ENCODE measurements at regions not wholly inside any gene's neighbourhood (a gene's known extent, or its start where the extent isn't known, plus 50 kb on each side); places are given as distances from the start of the nearest gene placed in this dataset.
"Not testable (repeated sequence)": the region's sequence is repeated elsewhere in the genome, so short reads cannot be mapped to it uniquely, and the experiment has no call there.

DNA sequence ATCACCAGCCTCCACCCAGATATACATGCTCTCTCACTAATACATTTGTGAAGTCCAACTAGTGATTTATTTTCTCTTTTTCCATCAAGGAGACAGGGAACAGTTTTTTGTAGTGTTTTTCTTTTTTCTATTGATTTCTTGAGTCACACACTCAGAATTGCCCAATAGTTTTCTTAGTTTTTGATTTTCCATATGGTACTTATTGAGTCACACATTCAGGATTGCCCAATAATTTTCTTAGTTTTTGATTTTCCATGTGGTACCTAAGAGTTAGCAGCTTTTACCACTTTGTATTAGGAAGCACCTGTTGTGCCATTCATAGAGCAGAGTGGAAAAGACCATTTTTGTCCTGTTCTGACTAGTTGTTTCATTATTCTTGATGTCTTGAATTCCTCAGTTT, 1268.8 kb downstream of the EPHA7 start:
- DNase-seq (ENCODE audit: low spot score), result no peak

- no peak for DNase-seq (ENCODE audit: low spot score)
These were observed 1272.1 kb downstream of the EPHA7 start for GRCh38 chr6:92147246-92147645.

- DNase-seq (ENCODE audit: low spot score), result no peak
These were observed 1279.8 kb downstream of the EPHA7 start for GRCh38 chr6:92139601-92140000.

GRCh38 chr6:92132957-92133356, 1286.4 kb downstream of the EPHA7 start:
- no peak for DNase-seq (ENCODE audit: low spot score)

GRCh38 chr6:92132457-92132856, 1286.9 kb downstream of the EPHA7 start:
- DNase-seq (ENCODE audit: low spot score), result no peak

DNA sequence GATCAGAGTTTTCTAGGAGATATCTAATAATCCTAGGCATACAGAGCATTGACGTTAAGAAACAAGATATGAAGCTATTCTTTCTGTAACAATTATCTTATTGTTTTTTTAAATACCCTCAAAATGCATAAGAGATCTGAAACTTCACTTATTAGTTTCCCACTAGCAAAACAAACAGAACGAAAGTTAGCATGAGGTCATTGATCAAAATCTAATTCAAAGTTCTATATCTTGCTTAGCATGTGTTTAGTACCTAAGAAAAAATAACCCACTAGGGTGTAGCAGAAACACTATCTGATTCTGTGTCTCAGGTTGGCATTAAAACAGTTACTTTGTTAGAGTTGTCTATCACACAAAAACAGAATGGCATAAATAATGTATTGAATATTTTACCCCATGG, 1288.4 kb downstream of the EPHA7 start:
- DNase-seq (ENCODE audit: low spot score), result no peak

DNA sequence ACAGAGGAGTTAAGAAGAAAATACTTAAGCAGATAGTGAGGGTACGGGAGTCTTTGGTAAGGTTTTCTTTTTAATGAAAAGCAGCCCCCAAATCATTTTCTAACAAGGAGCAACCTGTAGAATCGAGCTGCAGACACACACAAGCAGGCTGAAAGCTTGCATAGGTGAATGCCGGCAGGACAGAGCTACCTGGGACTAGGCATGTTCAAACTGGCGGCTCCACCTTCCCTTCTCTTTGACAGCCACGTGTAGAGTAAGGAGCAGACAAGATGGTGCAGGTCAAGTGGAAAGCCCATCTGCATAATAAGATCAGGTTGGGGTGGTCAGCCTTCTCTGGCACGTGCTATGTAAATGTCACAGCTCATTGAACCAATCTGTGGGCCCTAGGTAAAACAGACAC, 1292.4 kb downstream of the EPHA7 start:
- DNase-seq (ENCODE audit: low spot score), result no peak

DNA sequence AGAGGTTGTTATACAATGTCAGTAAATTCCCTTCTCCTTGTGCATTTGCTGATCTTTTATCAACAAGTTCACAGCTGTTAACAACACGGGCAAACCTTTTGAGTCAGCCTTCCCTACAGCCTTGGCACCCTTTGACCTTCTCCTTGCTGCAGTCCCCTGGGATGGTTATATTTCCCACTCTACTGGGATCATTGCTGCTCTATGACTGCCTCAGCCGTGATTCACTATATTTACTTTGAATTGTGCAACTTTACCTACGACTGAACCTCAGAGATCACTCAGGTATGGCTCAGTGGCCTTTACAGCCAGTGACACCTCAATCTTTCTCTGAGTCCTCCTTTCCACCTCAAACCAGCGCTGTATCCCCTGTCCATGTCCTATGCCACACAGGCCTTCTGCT, 1293.3 kb downstream of the EPHA7 start:
- DNase-seq (ENCODE audit: low spot score), result no peak

DNA sequence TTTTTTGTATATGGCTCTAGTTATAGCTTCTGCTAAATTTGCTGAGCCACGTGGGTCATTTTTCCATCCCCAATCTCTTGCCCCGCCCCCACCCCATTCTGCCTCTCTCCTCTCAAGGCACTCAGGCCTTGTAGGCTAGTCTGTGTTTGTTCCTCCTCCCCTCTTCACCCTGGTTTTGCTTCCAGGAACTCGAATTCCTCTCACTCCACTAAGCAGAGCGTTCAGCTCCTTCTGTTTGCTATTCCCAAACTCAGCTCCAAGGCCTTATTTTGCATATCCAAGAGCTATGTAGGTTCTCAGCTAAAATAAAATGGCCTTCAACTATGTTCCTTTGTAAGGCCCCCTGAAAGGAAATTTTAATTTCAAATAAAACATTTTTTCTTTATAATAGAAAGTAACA, 1293.7 kb downstream of the EPHA7 start:
- no peak for DNase-seq (ENCODE audit: low spot score)

GRCh38 chr6:92124200-92124651, 1295.1 kb downstream of the EPHA7 start:
- DNase-seq (ENCODE audit: low spot score), result no peak

DNA sequence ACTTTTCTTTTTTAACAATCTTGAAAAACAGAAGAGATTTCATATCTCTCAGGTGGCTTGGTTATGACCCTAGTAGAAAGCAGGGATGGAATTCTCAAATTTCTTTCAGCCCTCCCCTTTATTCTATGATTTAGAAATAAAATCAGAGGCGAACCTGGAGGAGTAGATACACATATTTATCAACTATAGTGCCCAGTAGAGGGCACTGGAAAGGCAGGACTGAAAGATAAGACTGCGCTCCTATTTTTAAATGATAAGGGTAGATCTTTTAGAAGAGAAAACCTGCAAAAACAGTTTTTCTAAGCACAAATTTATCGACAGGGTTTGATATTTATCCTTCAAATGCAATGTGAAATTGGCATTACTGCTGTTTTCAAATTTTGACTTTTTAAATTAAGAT, 1296.6 kb downstream of the EPHA7 start:
- DNase-seq (ENCODE audit: low spot score), result peak; percentile 11

DNA sequence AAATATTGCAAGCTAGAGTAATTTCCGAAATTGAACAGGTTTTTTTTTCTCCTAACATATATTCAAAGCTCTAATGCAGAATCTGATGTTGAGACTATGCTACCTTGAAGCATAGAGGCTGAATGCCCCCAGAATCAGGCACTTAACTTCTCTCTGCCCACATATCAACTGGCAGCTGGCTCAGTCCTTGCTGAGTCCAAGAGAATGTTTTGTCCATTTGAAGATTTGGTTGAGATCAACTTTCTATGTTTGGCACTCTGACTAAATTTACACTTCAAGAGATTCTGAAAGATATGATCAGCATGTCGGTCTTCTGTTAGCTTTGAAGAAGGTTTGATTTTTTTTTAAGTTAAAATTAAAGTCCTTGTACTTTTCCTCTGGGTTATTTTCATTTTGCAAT, 1298.1 kb downstream of the EPHA7 start:
- no peak for DNase-seq (ENCODE audit: low spot score)

DNA sequence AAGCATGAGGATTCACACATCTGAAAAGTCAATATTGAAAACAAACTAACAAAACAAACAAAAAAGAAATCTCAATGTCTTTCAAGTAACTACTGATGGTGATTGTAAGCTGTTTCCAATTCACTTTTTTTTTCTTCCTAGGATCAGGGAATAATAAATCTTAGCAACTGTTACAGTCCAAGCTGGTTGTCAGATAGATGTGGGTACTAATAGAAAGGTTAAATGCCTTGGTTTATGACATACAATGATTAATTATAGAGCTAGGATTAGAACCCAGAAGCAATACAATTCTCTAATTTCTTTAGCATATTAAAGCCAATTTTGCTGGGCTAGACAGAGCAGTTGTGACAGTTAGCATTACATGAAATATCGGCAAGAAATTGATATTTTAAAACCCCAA, 1301.6 kb downstream of the EPHA7 start:
- DNase-seq (ENCODE audit: low spot score), result no peak

- DNase-seq (ENCODE audit: low spot score), result peak; percentile 5
These were observed 1304.6 kb downstream of the EPHA7 start for GRCh38 chr6:92114797-92115196.

DNA sequence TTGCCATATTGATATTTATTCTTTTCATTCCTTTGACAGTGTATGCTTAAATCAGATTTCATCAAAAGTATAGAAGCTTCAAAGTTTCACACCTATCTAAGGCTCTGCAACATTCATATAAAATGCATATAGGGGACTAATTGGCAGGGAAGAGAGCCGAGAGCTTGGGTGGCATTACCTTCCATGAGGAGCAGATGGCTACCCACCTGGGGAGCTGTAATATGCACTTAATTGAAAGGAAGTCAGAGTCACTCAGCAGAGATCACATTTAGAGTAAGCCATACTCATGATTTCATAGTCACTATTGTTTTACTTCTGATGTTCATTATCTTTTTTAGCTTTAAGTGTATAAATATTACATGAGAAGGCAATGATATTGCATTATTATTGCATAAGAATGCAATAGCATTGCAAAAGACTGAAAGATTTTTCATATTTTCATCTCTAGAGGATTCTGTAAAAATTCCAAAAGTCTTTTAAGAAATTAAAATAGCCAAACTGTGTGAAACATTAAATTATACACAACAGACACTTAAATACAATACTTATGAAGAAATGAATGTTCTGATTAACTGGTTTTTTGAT, 1305.2 kb downstream of the EPHA7 start:
- DNase-seq (ENCODE audit: low spot score), result no peak

GRCh38 chr6:92111386-92111785, 1308.0 kb downstream of the EPHA7 start:
- no peak for DNase-seq (ENCODE audit: low spot score)

DNA sequence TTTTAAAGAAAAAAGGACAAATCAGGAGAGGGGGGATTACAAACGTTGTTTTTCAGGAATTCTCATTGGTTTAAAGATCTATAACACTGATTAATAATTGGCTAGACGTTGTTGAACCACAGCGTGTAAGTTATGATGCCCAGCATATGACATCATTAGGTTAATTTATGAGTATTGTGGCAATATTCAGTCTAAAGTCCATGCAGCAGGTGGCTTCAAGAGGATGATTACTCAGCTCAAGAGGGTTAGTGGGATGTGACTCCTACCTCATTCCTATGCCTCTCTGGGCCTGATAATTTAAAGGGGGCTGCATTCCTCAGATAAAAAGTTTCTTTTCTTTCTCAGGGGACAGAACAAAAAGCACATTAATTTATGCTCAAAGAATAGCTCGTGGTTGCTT, 1309.0 kb downstream of the EPHA7 start:
- no peak for DNase-seq (ENCODE audit: low spot score)

- no peak for DNase-seq (ENCODE audit: low spot score)
These were observed 1309.4 kb downstream of the EPHA7 start for GRCh38 chr6:92109956-92110355.

DNA sequence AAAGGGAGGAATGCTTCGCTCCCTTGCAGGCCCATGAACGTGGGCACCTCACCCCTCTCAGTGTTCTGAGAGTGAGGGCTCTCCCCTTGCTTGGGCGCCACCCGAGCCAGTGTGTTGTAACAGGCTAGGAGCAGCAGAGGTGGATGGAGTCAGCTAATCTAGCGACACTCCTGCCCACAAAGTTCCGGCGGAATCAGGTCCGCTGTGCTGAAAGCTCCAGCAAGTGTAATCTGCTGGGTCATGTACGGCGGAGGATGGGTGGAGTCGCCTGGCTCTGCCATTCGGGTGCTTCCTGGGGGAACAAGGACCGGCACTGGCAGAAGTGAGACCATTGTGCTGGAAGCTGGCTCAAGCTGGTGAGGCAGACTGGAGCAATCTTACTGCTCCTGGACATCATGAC, 1310.1 kb downstream of the EPHA7 start:
- DNase-seq (ENCODE audit: low spot score), result no peak

DNA sequence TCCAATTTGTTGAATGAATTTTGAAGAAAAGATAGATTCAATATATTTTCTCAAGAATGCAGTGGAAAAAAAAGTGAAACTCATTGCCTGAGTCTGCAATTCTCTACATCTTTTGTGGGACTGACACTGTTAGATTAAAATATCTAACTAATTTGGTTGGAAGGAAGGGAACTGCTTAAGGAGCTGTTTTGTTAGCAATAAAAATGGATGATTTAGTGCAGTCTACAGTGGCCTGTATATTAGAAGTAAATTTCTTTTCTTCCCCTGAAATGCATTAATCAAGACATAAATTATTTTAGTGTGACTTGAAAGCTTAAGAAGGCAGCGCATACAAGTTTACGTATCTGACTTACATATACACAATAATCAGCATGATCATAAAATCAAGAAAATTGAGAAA, 1332.6 kb downstream of the EPHA7 start:
- DNase-seq (ENCODE audit: low spot score), result no peak

GRCh38 chr6:92083914-92084313, 1335.4 kb downstream of the EPHA7 start:
- DNase-seq (ENCODE audit: low spot score), result not testable (repeated sequence)

- no peak for DNase-seq (ENCODE audit: low spot score)
These were observed 1347.0 kb downstream of the EPHA7 start for GRCh38 chr6:92072387-92072786.

GRCh38 chr6:92069781-92070180, 1349.6 kb downstream of the EPHA7 start:
- DNase-seq (ENCODE audit: low spot score), result no peak

GRCh38 chr6:92052513-92052912, 1366.8 kb downstream of the EPHA7 start:
- no peak for DNase-seq (ENCODE audit: low spot score)

DNA sequence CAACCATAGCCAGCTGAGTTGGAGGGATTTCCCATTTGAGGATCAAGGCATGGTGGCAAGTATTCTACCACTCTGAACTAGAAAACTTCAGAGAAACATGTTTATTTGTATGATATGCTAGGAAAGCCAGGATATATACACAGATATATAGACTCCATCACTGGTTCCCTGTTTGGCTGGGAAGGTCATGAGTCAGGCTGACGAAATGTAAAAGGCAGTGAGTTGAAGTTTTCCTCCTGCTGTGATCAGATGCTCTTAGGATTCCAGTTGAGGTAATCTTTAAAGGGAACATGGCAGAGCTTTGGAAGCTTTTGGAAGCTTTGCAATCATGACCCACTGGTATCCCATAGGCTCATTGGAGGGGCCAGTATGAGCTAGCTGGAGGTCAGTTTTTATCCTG, 1369.1 kb downstream of the EPHA7 start:
- no peak for DNase-seq (ENCODE audit: low spot score)

Data from globus pallidus (tissue), 1 donor.